ENCODE measurements at regions not wholly inside any gene's neighbourhood (a gene's known extent, or its start where the extent isn't known, plus 50 kb on each side); places are given as distances from the start of the nearest gene placed in this dataset.

DNA sequence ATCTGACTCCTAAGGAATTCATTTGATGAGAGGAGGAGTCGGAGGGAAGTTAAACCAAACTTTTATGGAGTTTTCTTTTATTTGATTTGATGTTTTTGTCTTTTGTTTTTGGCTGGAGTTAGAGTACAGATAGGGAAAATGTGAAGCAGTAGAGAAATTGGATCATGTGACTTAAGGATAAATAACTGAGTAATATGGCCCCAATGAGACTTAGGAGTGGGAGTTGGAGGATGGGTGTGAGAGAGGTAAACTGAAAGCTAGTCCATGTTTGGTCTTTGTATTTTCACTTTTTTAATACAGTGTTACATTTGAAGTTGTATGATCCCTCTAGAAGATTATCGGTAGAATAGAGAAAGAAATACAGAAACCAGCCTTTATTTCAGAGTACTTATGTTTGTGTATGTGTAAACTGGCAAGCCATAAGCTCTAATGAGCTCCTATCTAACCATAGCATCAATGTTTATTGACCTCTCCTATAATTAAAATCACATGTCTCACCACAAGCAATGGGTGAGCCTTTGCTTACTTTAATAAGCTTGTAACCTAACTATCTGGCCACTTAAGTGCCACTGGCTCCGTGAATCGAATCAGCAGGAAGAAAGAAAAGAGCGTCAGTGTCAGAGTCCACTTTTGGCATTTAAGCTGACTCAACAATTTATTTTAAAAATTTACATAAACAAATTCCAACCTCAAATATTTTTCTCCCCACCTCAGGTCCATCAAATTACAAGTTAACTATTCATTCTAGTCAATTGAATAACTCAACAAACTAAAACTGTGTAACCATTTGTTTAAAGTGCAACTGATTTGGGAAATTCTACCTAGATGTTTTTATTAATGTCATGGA, 113.8 kb downstream of the EPDR1 start:
- no peak for ATAC-seq
- no peaks in the 10 kb centered on the region for H3K9me3 ChIP-seq
- WGBS, 2 donors: 78 to 83% methylated on average over 5 of the region's 5 CpGs

GRCh38 chr7:38040831-38041230, 120.4 kb downstream of the EPDR1 start:
- H3K36me3 ChIP-seq (replicated peaks in 1 of 2; ENCODE audit: insufficient read depth in 1 of 2, low read depth in 2 of 2): no peaks in the 10 kb centered on the region
- no peaks in the 10 kb centered on the region for H3K4me1 ChIP-seq
- WGBS, 2 donors: 84 to 86% methylated on average over 4 of the region's 4 CpGs
- ATAC-seq (no peak), DNase-seq (no peak)
- intact Hi-C loops (cut with DNase I): no loop called here
- H3K4me3 ChIP-seq: no peak overlapping the region
- H3K27me3 ChIP-seq: no peaks in the 10 kb centered on the region
- TF ChIP-seq, protein P1, sequence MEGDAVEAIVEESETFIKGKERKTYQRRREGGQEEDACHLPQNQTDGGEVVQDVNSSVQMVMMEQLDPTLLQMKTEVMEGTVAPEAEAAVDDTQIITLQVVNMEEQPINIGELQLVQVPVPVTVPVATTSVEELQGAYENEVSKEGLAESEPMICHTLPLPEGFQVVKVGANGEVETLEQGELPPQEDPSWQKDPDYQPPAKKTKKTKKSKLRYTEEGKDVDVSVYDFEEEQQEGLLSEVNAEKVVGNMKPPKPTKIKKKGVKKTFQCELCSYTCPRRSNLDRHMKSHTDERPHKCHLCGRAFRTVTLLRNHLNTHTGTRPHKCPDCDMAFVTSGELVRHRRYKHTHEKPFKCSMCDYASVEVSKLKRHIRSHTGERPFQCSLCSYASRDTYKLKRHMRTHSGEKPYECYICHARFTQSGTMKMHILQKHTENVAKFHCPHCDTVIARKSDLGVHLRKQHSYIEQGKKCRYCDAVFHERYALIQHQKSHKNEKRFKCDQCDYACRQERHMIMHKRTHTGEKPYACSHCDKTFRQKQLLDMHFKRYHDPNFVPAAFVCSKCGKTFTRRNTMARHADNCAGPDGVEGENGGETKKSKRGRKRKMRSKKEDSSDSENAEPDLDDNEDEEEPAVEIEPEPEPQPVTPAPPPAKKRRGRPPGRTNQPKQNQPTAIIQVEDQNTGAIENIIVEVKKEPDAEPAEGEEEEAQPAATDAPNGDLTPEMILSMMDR (IDR thresholded peaks at IDR 0.05): no peak
- no peak for TF ChIP-seq POLR2A (IDR thresholded peaks at IDR 0.05)
- no peak overlapping the region for H3K27ac ChIP-seq
- H3K9me3 ChIP-seq: no peaks in the 10 kb centered on the region

More for the DNA sequence above, 113.8 kb downstream of the EPDR1 start:
- DNase-seq: no peak
- H3K27ac ChIP-seq: no peak overlapping the region
- H3K4me1 ChIP-seq: no peaks in the 10 kb centered on the region
- no peak overlapping the region for H3K4me3 ChIP-seq
- no peaks in the 10 kb centered on the region for H3K27me3 ChIP-seq
- H3K36me3 ChIP-seq (replicated peaks in 1 of 2; ENCODE audit: insufficient read depth in 1 of 2, low read depth in 2 of 2): no peaks in the 10 kb centered on the region
- TF ChIP-seq POLR2A (IDR thresholded peaks at IDR 0.05): no peak
- TF ChIP-seq, protein P1 (IDR thresholded peaks at IDR 0.05): no peak
- intact Hi-C loops (cut with DNase I): no loop called here

GRCh38 chr7:38049679-38050078, 128.4 kb upstream of the STARD3NL start:
- H3K27me3 ChIP-seq: no peaks in the 10 kb centered on the region
- H3K4me1 ChIP-seq: no peaks in the 10 kb centered on the region
- intact Hi-C loops (cut with DNase I): no loop called here
- DNase-seq (no peak), ATAC-seq (no peak)
- no peaks in the 10 kb centered on the region for H3K36me3 ChIP-seq (replicated peaks in 1 of 2; ENCODE audit: insufficient read depth in 1 of 2, low read depth in 2 of 2)
- H3K27ac ChIP-seq: no peak overlapping the region
- 83 to 91% methylated on average over 9 to 18 of the region's 19 CpGs for WGBS, 2 donors
- TF ChIP-seq, protein P1 (IDR thresholded peaks at IDR 0.05): no peak
- TF ChIP-seq POLR2A (IDR thresholded peaks at IDR 0.05): no peak
- H3K4me3 ChIP-seq: no peak overlapping the region
- no peaks in the 10 kb centered on the region for H3K9me3 ChIP-seq

GRCh38 chr7:38051311-38051710, 126.7 kb upstream of the STARD3NL start:
- ATAC-seq: no peak

More at GRCh38 chr7:38051311-38051710, 126.7 kb upstream of the STARD3NL start:
- intact Hi-C loops (cut with DNase I): no loop called here
- Histone ChIP-seq H3K27ac (no peak overlapping the region), H3K27me3 (no peaks in the 10 kb centered on the region), H3K4me1 (no peaks in the 10 kb centered on the region), H3K9me3 (no peaks in the 10 kb centered on the region), H3K4me3 (no peak overlapping the region), H3K36me3 (replicated peaks in 1 of 2; ENCODE audit: insufficient read depth in 1 of 2, low read depth in 2 of 2) (no peaks in the 10 kb centered on the region)
- no peak for DNase-seq
- TF ChIP-seq POLR2A (IDR thresholded peaks at IDR 0.05): no peak
- TF ChIP-seq, protein P1 (IDR thresholded peaks at IDR 0.05): no peak
- 89 to 100% methylated on average over 1 to 2 of the region's 2 CpGs for WGBS, 2 donors

Data from body of pancreas (tissue), 4 donors.